Hepatocyte (in vitro differentiated cells): ENCODE measurements at regions not wholly inside any gene's neighbourhood (a gene's known extent, or its start where the extent isn't known, plus 50 kb on each side); places are given as distances from the start of the nearest gene placed in this dataset.
"Not testable (repeated sequence)": the region's sequence is repeated elsewhere in the genome, so short reads cannot be mapped to it uniquely, and the experiment has no call there.

Experiments
- DNase-seq: peaks from one replicate; pipeline ENCODE4 v3.0.0-alpha.2; 2016; ENCODE audit warnings: low spot score
- H2AFZ ChIP-seq: fragments of 200-600 bp; sonication (generic); 2 replicates; pipeline ENCODE4 v1.6.0; 2016; ENCODE audit warnings: antibody characterized with exemption, mild to moderate bottlenecking
- H3K27ac ChIP-seq: fragments of 200-600 bp; sonication (generic); 2 replicates; pipeline ENCODE4 v1.5.1; 2016; ENCODE audit warnings: mild to moderate bottlenecking
- H3K27me3 ChIP-seq: fragments of 200-600 bp; sonication (generic); 2 replicates; pipeline ENCODE4 v1.6.1; 2016
- H3K36me3 ChIP-seq: fragments of 200-600 bp; sonication (generic); replicated peaks from 2 replicates; pipeline ENCODE4 v1.5.1; 2016; ENCODE audit warnings: low read depth; ENCODE audit not compliant: insufficient read depth
- H3K4me1 ChIP-seq: fragments of 200-600 bp; sonication (generic); 2 replicates; pipeline ENCODE4 v1.5.1; 2016; ENCODE audit warnings: mild to moderate bottlenecking, moderate library complexity; ENCODE audit not compliant: insufficient read depth
- H3K4me2 ChIP-seq: fragments of 200-600 bp; sonication (generic); 2 replicates; pipeline ENCODE4 v1.6.0; 2016
- H3K4me3 ChIP-seq: fragments of 200-600 bp; sonication (generic); 2 replicates; pipeline ENCODE4 v1.5.1; 2016; ENCODE audit warnings: mild to moderate bottlenecking
- H3K79me2 ChIP-seq: fragments of 200-600 bp; sonication (generic); 2 replicates; pipeline ENCODE4 v1.6.0; 2017; ENCODE audit warnings: mild to moderate bottlenecking
- H3K9me2 ChIP-seq: fragments of 200-600 bp; sonication (generic); replicated peaks from 2 replicates; pipeline ENCODE4 v1.6.0; 2017; ENCODE audit warnings: mild to moderate bottlenecking; ENCODE audit not compliant: insufficient read depth
- H3K9me3 ChIP-seq: fragments of 200-600 bp; sonication (generic); 2 replicates; pipeline ENCODE4 v1.5.1; 2016; ENCODE audit warnings: low read depth, mild to moderate bottlenecking
- H4K20me1 ChIP-seq: fragments of 200-600 bp; sonication (generic); 2 replicates; pipeline ENCODE4 v1.6.0; 2016; ENCODE audit warnings: mild to moderate bottlenecking; ENCODE audit not compliant: insufficient read depth, poor library complexity, severe bottlenecking
- CTCF ChIP-seq: fragments of 200-600 bp; sonication (generic); IDR thresholded peaks from 2 replicates; pipeline ENCODE4 v1.5.1; 2016; ENCODE audit warnings: antibody characterized with exemption, mild to moderate bottlenecking; ENCODE audit not compliant: poor library complexity
- EZH2 ChIP-seq: fragments of 200-600 bp; sonication (generic); IDR thresholded peaks from 2 replicates; pipeline ENCODE4 v1.6.1; 2016; ENCODE audit warnings: antibody characterized with exemption, mild to moderate bottlenecking, borderline replicate concordance
- EZH2phosphoT487 ChIP-seq: fragments of 200-600 bp; sonication (generic); IDR thresholded peaks from one replicate; pipeline ENCODE4 v1.6.1; 2018; ENCODE audit warnings: antibody characterized with exemption, mild to moderate bottlenecking, low read depth, moderate library complexity; ENCODE audit not compliant: unreplicated experiment, severe bottlenecking
- WGBS: methylation state at CpG from one replicate; pipeline ENCODE4 v1.1.6; 2016; ENCODE audit warnings: low lambda C conversion rate; ENCODE audit errors: missing lambda C conversion rate; 5-methylcytosine and 5-hydroxymethylcytosine counted together

DNA sequence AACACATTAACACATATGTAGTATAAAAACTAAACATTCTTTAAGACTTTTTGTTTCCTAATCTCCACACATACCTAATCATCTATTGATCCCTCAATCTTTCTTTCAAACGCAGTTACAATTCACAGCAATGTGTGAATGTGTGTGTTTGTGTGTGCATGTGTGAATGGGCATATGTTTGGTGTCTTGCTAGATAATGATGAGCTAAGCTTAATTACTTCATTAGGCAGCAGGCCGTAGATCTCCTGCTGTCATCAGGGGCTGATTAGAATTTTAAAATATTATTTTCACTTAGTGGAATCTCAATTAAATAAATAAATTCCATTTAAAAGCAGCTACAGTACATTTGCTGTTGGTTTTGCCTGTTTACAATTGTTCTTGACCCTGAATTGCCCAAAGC lies 187.8 kb upstream of the LHX8 start:
- 69% methylated on average over 2 of the region's 2 CpGs for WGBS
- no peak overlapping the region for H3K4me2 ChIP-seq
- no peak for DNase-seq
- H3K4me3 ChIP-seq, result no peak overlapping the region
- H4K20me1 ChIP-seq, result no peaks in the 10 kb centered on the region
- no peaks in the 10 kb centered on the region for H3K4me1 ChIP-seq
- no peak overlapping the region for H2AFZ ChIP-seq
- no peaks in the 10 kb centered on the region for H3K79me2 ChIP-seq
- TF ChIP-seq EZH2 (no peak), CTCF (no peak), EZH2phosphoT487 (no peak)
- no peaks in the 10 kb centered on the region for H3K9me3 ChIP-seq
- H3K9me2 ChIP-seq, result no peaks in the 10 kb centered on the region
- no peaks in the 10 kb centered on the region for H3K36me3 ChIP-seq
- no peak overlapping the region for H3K27ac ChIP-seq
- no peaks in the 10 kb centered on the region for H3K27me3 ChIP-seq

GRCh38 chr1:74949348-74949747 lies 184.8 kb upstream of the LHX8 start:
- H3K79me2 ChIP-seq, result not testable (repeated sequence)
- WGBS, result 89% methylated on average over 2 of the region's 2 CpGs

GRCh38 chr1:74951981-74952380 lies 182.2 kb upstream of the LHX8 start:
- not testable (repeated sequence) for H3K79me2 ChIP-seq, H3K4me2 ChIP-seq
- 98% methylated on average over 14 of the region's 23 CpGs for WGBS

More at GRCh38 chr1:74949348-74949747, 184.8 kb upstream of the LHX8 start:
- H3K9me2 ChIP-seq, H3K4me2 ChIP-seq, H3K36me3 ChIP-seq, H4K20me1 ChIP-seq, DNase-seq, H2AFZ ChIP-seq, H3K9me3 ChIP-seq, H3K4me3 ChIP-seq, H3K4me1 ChIP-seq, H3K27ac ChIP-seq, H3K27me3 ChIP-seq: not testable (repeated sequence)

GRCh38 chr1:74952786-74953185 lies 181.4 kb upstream of the LHX8 start:
- Histone ChIP-seq H3K4me3 (no peak overlapping the region), H3K9me2 (no peaks in the 10 kb centered on the region), H3K4me1 (no peaks in the 10 kb centered on the region), H3K27ac (no peak overlapping the region), H3K9me3 (no peaks in the 10 kb centered on the region), H3K27me3 (no peaks in the 10 kb centered on the region), H3K4me2 (no peak overlapping the region), H3K79me2 (no peaks in the 10 kb centered on the region), H2AFZ (no peak overlapping the region), H3K36me3 (no peaks in the 10 kb centered on the region), H4K20me1 (no peaks in the 10 kb centered on the region)
- TF ChIP-seq EZH2, result no peak
- TF ChIP-seq CTCF, result no peak
- TF ChIP-seq EZH2phosphoT487, result no peak
- 60% methylated on average over 3 of the region's 3 CpGs for WGBS
- DNase-seq, result no peak

More at GRCh38 chr1:74951981-74952380, 182.2 kb upstream of the LHX8 start:
- H3K4me1 ChIP-seq, DNase-seq, H3K4me3 ChIP-seq, H3K27ac ChIP-seq, H3K9me3 ChIP-seq, H3K27me3 ChIP-seq, H4K20me1 ChIP-seq, H3K36me3 ChIP-seq, H3K9me2 ChIP-seq, H2AFZ ChIP-seq: not testable (repeated sequence)

DNA sequence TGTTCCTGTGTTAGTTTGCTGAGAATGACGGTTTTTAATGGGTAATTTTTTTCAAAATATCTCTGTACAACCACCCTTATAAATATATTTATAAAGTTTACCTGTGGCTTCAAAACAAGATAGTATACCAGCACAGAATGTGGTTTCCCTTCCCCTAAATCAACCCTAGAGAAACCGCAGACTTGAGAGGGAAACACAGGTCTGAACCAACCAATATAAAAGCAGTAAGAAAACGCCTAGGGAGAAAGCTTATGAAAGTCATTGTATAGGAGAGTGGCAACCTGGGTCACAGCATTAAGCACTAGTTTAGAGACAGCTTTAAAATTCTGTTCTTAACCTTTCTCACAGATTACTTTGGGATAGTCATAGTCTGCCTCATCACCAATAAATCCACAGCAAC lies 180.6 kb upstream of the LHX8 start:
- TF ChIP-seq CTCF (no peak), EZH2phosphoT487 (no peak), EZH2 (no peak)
- Histone ChIP-seq H3K4me1 (no peaks in the 10 kb centered on the region), H2AFZ (no peak overlapping the region), H4K20me1 (no peaks in the 10 kb centered on the region), H3K27me3 (no peaks in the 10 kb centered on the region), H3K36me3 (no peaks in the 10 kb centered on the region), H3K27ac (no peak overlapping the region), H3K79me2 (no peaks in the 10 kb centered on the region), H3K9me2 (no peaks in the 10 kb centered on the region), H3K4me2 (no peak overlapping the region), H3K4me3 (no peak overlapping the region), H3K9me3 (no peaks in the 10 kb centered on the region)
- DNase-seq, result no peak
- 72% methylated on average over 3 of the region's 3 CpGs for WGBS
